ENCODE measurements at regions not wholly inside any gene's neighbourhood (a gene's known extent, or its start where the extent isn't known, plus 50 kb on each side); places are given as distances from the start of the nearest gene placed in this dataset.

- peaks cover 2% of the 10 kb centered on the region for H3K27me3 Mint-ChIP-seq (ENCODE audit: insufficient read depth, low read depth, poor library complexity)
- no peaks in the 10 kb centered on the region for H3K4me1 ChIP-seq (ENCODE audit: insufficient read depth)
- H3K4me3 Mint-ChIP-seq = no peak overlapping the region
- H3K9me3 Mint-ChIP-seq = no peaks in the 10 kb centered on the region; the same call in 1 of the 3 replicates
- no peak overlapping the region for H3K4me3 ChIP-seq
- ATAC-seq = no peak
- H4K20me1 ChIP-seq (replicated peaks; ENCODE audit: insufficient read depth) = no peaks in the 10 kb centered on the region
- H3K79me2 ChIP-seq (replicated peaks; ENCODE audit: insufficient read depth) = no peaks in the 10 kb centered on the region
- no peak for TF ChIP-seq CTCF (conservative IDR thresholded peaks at IDR 0.05; ENCODE audit: low read depth in 2 of 2)
- no peaks in the 10 kb centered on the region for H3K27me3 ChIP-seq (ENCODE audit: insufficient read depth)
- DNase-seq (ENCODE audit: low spot score) = no peak
- no peaks in the 10 kb centered on the region for H3K36me3 ChIP-seq (ENCODE audit: insufficient read depth)
- no peaks in the 10 kb centered on the region for H3F3A ChIP-seq (replicated peaks; ENCODE audit: low read depth)
- no peaks in the 10 kb centered on the region for H3K36me3 Mint-ChIP-seq (ENCODE audit: low read depth)
- no peak overlapping the region for H2AFZ ChIP-seq
- no peak overlapping the region for H3K27ac ChIP-seq (ENCODE audit: low read depth)
- no peak overlapping the region for H3K27ac Mint-ChIP-seq
- no peaks in the 10 kb centered on the region for H3K4me1 Mint-ChIP-seq
- no peaks in the 10 kb centered on the region for H3K9me2 ChIP-seq (ENCODE audit: insufficient read depth)
- H3K4me2 ChIP-seq = no peak overlapping the region
These were observed 85.1 kb upstream of the C14orf180 start for GRCh38 chr14:104494483-104494882.

DNA sequence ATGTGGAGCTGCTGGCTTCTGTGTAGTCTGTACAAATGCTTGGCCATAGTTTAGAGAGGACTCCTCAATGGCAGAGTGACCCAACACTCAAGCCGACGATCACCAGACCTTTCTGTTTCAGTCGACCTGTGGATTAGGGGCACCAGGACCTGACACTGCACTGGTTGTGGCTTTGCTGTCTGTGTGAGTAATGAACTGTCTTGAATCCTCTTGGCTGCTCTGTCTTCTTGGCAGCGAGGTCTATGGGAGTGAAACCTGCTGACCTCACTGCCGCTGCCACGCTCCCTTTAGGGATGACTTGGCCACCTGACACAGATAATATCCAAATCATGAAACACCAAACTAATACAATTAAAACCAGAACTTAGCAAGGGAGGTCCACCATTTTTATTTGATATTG lies 83.5 kb upstream of the C14orf180 start:
- no peaks in the 10 kb centered on the region for H4K20me1 ChIP-seq (replicated peaks; ENCODE audit: insufficient read depth)
- Mint-ChIP-seq H3K4me3 (no peak overlapping the region), H3K27me3 (ENCODE audit: insufficient read depth, low read depth, poor library complexity) (peaks cover 2% of the 10 kb centered on the region), H3K9me3 (no peaks in the 10 kb centered on the region; the same call in 1 of the 3 replicates), H3K4me1 (no peaks in the 10 kb centered on the region), H3K27ac (no peak overlapping the region), H3K36me3 (ENCODE audit: low read depth) (no peaks in the 10 kb centered on the region)
- no peak overlapping the region for H3K4me2 ChIP-seq
- no peak overlapping the region for H3K27ac ChIP-seq (ENCODE audit: low read depth)
- H3K79me2 ChIP-seq (replicated peaks; ENCODE audit: insufficient read depth) = no peaks in the 10 kb centered on the region
- TF ChIP-seq POLR2AphosphoS5 (IDR thresholded peaks at IDR 0.05; ENCODE audit: low read depth) (no peak), ZNF114 (CRISPR knock-in tag; IDR thresholded peaks at IDR 0.05) (no peak), JUNB (IDR thresholded peaks at IDR 0.05; ENCODE audit: unreplicated experiment) (no peak), ZNF331 (CRISPR knock-in tag; IDR thresholded peaks at IDR 0.05; ENCODE audit: low read depth) (no peak), STAT1 (IDR thresholded peaks at IDR 0.05; ENCODE audit: unreplicated experiment) (no peak), EZH2phosphoT487 (IDR thresholded peaks at IDR 0.05; ENCODE audit: unreplicated experiment) (no peak), EZH2 (IDR thresholded peaks at IDR 0.05; ENCODE audit: low read depth, unreplicated experiment) (no peak), CREB1 (CRISPR knock-in tag; IDR thresholded peaks at IDR 0.05; ENCODE audit: low read depth) (no peak), CTCF (conservative IDR thresholded peaks at IDR 0.05; ENCODE audit: low read depth in 2 of 2) (no peak)
- TF ChIP-seq, protein P1, sequence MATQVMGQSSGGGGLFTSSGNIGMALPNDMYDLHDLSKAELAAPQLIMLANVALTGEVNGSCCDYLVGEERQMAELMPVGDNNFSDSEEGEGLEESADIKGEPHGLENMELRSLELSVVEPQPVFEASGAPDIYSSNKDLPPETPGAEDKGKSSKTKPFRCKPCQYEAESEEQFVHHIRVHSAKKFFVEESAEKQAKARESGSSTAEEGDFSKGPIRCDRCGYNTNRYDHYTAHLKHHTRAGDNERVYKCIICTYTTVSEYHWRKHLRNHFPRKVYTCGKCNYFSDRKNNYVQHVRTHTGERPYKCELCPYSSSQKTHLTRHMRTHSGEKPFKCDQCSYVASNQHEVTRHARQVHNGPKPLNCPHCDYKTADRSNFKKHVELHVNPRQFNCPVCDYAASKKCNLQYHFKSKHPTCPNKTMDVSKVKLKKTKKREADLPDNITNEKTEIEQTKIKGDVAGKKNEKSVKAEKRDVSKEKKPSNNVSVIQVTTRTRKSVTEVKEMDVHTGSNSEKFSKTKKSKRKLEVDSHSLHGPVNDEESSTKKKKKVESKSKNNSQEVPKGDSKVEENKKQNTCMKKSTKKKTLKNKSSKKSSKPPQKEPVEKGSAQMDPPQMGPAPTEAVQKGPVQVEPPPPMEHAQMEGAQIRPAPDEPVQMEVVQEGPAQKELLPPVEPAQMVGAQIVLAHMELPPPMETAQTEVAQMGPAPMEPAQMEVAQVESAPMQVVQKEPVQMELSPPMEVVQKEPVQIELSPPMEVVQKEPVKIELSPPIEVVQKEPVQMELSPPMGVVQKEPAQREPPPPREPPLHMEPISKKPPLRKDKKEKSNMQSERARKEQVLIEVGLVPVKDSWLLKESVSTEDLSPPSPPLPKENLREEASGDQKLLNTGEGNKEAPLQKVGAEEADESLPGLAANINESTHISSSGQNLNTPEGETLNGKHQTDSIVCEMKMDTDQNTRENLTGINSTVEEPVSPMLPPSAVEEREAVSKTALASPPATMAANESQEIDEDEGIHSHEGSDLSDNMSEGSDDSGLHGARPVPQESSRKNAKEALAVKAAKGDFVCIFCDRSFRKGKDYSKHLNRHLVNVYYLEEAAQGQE (IDR thresholded peaks at IDR 0.05; ENCODE audit: unreplicated experiment) = no peak
- TF ChIP-seq, protein P2, sequence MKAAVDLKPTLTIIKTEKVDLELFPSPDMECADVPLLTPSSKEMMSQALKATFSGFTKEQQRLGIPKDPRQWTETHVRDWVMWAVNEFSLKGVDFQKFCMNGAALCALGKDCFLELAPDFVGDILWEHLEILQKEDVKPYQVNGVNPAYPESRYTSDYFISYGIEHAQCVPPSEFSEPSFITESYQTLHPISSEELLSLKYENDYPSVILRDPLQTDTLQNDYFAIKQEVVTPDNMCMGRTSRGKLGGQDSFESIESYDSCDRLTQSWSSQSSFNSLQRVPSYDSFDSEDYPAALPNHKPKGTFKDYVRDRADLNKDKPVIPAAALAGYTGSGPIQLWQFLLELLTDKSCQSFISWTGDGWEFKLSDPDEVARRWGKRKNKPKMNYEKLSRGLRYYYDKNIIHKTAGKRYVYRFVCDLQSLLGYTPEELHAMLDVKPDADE (IDR thresholded peaks at IDR 0.05) = no peak
- no peak for DNase-seq (ENCODE audit: low spot score)
- H3K4me3 ChIP-seq = no peak overlapping the region
- H3K27me3 ChIP-seq (ENCODE audit: insufficient read depth) = no peaks in the 10 kb centered on the region
- no peak for ATAC-seq
- no peaks in the 10 kb centered on the region for H3K36me3 ChIP-seq (ENCODE audit: insufficient read depth)
- no peaks in the 10 kb centered on the region for H3F3A ChIP-seq (replicated peaks; ENCODE audit: low read depth)
- no peak overlapping the region for H2AFZ ChIP-seq
- H3K4me1 ChIP-seq (ENCODE audit: insufficient read depth) = no peaks in the 10 kb centered on the region
- no peaks in the 10 kb centered on the region for H3K9me2 ChIP-seq (ENCODE audit: insufficient read depth)

Measured in GM23338 (cell line).